ENCODE measurements at regions not wholly inside any gene's neighbourhood (a gene's known extent, or its start where the extent isn't known, plus 50 kb on each side); places are given as distances from the start of the nearest gene placed in this dataset.
A peak's percentile ranks its signal among the peaks of the same experiment; 100 is the strongest.

DNA sequence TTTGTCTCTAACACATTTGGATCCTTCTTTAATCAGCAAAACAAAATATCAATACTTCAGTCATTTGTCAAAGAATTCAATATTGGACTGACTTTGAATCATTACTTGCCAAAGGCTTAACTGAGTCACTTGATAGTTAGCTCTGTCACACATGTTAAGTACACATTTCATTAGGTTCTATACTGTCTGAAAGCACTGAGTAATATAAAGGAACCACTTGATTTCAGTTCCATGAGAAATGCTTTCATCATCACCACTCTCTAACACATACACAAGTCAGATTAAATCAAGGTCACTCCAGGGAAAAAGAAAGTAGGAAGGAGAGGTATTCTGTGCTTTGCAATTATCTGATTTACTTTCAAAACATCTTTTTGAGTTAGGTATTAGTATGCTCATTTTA lies 1233.1 kb downstream of the C4orf33 start:
- DNase-seq (ENCODE audit: low read depth, low spot score): no peak

DNA sequence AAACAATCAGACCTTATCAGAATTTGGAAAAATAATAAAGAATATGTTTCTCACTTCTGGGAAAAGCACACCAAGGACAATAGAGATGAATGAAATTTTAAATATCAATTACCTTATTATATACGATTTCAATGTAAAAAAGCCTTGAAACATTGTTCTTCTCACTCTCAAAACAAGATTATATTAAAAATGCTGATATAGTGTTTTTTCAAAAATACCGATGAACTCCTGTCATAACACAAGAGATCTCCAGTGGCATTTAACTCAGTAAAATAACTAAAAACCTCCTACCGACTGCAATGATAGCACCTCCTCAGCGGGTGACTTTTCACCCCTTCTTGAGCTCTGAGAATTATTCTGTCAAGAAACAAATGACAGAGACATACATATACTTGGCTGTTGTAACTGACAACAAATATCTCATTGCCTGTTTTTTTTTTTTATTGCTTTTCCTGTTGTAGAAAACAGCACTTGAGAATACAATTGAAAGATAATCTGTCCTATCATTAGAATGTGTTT lies 1237.3 kb downstream of the C4orf33 start:
- no peak for DNase-seq (ENCODE audit: low read depth, low spot score)

DNA sequence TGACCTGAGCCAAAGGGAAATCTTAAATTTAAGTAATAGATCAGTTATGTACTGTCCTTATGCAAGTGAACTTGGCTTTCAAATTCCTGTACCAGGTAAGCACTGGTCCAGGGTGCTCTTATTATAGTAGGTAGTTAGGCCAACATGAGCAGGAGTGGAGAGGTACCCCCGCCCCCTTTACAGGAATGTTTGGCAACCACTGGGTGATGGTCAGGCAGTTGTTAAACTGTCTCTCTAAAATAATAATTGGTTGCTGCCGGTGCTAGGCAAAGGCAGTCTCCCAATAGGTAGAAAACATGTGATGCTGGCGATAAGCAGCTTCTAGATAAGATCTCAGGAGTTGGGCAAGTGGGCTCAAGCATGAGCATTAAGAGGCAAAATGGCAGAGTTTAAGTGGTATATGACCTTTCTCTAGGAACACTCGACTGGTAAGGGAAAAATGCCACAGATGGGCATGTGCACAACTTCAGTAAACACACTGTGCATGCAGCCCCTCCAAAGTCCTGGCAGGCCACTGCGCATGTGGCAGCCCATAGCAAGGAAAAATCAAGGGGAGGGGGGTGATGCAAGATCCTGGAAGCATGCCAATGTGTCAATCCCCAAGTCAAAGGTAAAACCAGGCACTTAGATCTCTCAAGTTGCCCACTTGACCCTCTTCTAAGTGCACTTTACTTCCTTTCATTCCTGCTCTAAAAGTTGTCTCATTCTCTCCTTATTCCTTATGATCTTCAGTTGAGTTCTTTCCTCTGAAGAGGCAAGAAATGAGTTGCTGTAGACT lies 1239.7 kb downstream of the C4orf33 start:
- DNase-seq (ENCODE audit: low read depth, low spot score): no peak

DNA sequence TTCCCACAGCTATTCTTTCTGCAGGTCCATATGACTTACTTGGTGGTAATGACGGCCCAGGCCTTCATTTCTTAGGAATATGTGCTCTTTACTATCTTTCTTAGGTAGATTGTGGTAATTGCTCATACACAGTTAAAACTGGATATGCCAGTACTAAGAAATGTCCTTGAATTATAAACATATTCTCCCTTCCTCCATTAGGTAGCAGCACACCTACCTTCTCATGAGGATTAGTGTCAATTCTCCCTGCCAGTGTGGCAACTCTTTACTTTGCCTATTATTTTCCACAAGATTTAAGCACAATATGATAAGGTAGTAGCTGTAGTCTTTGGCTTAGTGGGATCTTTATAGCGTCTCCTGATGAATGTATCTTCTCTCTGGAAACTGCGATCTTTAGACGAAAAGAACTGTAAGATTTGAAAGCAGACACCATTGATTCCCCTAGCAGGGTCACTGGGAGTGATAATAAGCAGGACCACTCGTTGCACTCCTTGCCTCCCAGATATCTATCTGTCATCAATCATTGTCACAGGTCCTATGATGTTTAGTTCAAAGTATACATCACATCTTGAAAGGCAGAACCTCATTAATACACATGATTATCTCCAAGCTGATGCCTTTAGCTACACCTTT lies 1240.7 kb downstream of the C4orf33 start:
- DNase-seq (ENCODE audit: low read depth, low spot score): no peak

DNA sequence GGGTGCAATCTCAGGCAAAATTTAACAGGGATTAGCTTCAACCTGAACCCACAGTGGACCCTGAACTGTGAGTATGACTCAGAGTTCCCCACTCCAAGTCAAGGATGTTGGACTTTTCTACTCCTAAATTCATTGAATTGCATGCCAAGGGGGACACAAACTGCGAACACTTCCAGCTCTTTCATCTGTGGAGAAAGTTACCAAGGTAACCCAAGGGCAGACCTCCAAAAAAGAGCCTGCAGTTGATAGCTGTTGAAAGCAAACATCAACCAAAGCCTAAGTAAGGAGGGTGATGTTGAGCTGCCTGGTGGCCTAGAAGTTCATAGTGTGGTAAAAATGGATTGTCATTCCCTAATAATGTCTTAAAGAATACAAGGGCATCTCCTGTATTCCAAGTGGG lies 1242.9 kb downstream of the C4orf33 start:
- DNase-seq (ENCODE audit: low read depth, low spot score): no peak

DNA sequence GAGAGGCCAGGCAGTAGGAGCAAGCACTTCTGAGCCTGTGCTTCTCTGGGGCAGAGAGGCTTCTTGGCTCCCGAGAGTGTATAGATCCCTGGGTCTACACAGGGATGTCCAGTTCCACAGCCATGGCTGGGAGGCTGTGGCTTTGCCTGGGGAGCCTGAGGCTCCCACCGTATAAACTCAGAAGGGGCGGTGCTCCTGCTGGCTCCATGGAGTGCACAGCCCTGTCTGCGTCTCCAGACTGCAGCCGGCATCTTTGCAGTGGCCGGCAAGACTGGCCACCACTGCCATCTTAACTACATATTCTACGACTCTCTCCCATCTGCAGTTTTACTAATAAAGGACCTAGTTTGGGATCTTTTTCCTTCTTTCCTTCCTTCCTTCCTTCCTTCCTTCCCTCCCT lies 1253.8 kb downstream of the C4orf33 start:
- no peak for DNase-seq (ENCODE audit: low read depth, low spot score)

DNA sequence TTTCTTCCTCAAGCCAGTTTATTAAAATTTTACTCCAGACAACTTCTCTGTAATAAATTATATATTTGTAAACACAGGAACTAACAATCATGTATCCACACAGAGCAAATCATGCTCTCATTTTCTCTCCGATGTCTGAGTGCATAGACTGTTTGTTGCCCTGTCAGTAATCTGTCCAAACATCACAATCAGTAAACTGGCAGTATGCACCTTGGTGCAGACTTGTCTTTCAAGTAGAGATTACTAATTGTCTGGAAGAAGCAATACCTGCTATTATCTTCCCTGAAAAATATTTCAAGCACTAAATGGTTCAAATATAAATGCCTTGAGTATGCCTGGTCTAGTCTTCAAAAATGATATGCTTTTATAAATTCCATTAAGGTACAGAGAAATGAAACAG lies 1260.9 kb downstream of the C4orf33 start:
- DNase-seq (ENCODE audit: low read depth, low spot score): no peak

DNA sequence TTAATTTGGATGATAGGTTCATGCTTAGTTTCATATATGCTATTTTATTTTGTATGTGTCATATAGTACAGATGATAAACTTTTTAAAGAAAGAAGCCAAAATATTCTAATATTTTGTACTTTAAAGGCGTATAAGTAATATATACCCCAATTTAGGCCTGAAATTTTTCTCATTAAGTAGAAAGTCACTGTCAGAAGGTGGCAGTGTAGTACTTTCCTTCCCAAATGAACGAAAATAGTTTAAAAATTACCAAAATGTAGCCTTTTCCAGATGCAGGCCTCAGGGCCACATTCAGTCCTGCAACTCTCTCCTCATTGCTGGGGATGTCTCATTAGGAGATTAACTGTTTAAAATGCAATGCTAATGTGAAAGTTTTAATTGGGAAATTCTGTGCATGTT lies 1263.6 kb downstream of the C4orf33 start:
- no peak for DNase-seq (ENCODE audit: low read depth, low spot score)

DNA sequence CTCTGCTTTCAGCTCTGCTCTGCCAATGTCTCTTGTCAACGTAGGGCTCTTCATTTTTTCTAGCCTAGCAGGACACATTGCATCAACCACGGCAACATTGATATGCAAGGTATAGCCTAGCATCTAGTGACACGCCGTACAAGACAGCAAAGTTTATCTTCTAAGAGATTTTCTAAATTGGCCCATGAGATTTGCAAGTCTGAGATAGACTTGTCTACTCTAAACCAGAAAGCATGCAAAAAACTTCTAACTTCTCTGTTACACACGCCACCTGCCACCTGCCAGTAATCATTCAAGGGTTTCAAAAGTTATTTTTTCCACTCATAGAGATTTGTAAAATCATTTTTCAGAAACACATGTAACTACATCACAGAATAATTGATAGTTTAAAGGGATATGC lies 1265.7 kb downstream of the C4orf33 start:
- DNase-seq (ENCODE audit: low read depth, low spot score): no peak

DNA sequence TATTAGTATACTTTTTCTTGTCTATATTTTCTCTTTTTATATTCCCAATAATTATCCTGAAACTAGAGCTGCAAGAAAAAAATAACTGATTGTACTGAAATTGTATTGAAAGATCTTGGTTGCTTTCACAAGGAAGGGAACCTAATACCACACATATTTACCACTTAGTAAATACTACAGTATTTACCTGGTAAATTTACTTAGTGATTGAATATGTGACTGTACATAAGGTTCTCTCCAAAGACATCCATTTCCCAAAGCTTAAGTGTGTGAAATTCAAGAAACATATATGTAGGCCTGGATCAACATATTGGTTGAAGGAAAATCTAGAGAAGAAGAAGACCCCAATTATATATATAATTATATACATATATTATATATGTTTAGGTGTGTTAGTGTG lies 1272.7 kb downstream of the C4orf33 start:
- no peak for DNase-seq (ENCODE audit: low read depth, low spot score)

DNA sequence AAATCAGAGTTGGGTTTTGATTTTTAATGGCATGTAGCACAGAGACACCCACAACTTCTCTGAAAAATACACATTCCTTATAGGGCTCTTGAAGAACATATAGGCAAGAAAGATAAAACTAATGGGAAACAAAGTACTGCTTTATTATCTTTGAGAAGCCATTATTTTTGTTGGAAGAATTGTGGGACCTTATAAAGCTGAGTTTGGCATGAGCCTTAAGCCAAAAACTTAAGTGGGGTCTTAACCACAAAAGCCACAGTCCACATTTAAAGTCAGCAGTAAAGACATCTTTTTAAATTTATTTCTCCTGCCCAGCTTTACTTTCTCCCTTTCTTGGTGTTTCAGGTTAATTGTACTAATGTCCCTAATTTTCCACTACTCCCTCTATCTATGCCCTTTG lies 1297.3 kb downstream of the C4orf33 start:
- no peak for DNase-seq (ENCODE audit: low read depth, low spot score)

DNA sequence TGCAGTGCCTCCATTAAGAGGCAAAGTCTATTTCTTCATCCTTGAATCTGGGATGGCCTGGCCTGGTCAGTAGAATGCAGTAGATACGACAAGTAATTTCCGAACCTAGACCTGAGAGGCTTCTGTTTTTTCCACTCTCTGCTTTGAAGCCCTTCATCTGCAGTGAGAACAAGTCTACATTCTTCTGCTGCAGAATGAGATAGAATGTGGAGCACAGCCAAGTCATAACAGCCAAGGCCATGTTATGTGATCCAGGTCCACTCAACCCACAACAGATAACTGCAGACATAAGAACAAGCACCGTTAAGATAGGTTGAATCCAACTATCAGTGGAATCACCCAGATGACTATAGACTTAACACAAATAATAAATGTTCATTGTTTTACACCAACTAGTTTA lies 1297.7 kb downstream of the C4orf33 start:
- DNase-seq (ENCODE audit: low read depth, low spot score): no peak

DNA sequence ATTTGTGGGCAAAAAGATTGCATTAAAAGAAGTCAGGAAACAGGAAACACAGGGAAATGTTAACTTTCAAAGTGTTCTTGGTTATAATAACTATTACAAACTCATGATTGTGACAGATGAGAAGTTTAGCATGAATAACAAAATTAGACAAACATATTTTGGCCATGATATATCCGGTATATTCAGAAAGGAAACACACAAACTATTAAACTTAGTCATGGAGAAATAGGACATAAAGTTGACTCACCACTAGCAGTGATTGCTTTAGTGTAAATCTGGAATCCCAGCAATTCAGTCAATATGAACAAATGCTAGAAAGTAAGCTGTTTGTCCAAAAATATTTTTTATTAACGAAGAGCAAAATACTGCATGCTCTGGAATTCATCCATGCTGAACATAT lies 1299.9 kb downstream of the C4orf33 start:
- no peak for DNase-seq (ENCODE audit: low read depth, low spot score)

DNA sequence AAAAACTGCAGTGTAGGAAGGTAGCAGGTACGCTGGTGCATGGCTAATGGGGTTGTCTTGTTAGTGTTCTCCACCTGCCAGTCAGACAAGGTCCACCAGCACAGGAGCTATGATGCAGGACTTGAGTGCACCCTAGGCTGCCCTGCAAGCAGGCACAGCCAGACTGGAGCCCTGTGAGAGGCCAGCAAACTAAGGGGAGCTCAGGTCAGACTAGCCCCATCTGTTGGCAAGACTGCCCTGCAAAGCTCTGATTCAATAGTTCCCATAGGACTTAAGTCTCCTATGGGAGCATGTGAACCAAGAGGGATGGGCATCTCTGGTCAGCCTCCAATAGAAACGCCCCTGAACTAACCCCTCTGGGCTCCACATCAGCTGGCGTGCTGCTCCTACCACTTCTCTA lies 1307.3 kb downstream of the C4orf33 start:
- DNase-seq (ENCODE audit: low read depth, low spot score): no peak

DNA sequence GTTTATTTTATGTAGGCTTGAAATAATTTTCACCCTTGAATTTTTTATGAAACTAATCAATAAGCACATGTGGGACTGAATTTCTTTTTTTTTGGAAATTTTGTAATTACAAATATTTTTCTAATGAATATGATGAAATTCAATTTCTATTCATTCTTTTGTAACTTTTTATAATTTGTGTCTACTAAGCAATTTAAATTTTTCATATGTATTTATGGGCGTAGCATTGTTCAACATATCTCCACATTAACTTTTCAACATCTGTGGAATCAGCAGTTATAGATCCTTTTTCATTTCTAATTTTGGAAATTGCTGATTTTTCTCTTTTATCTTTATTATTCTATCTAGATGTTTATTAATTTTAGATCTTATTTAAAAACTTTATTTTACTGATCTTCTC lies 1320.3 kb downstream of the C4orf33 start:
- DNase-seq (ENCODE audit: low read depth, low spot score): no peak

DNA sequence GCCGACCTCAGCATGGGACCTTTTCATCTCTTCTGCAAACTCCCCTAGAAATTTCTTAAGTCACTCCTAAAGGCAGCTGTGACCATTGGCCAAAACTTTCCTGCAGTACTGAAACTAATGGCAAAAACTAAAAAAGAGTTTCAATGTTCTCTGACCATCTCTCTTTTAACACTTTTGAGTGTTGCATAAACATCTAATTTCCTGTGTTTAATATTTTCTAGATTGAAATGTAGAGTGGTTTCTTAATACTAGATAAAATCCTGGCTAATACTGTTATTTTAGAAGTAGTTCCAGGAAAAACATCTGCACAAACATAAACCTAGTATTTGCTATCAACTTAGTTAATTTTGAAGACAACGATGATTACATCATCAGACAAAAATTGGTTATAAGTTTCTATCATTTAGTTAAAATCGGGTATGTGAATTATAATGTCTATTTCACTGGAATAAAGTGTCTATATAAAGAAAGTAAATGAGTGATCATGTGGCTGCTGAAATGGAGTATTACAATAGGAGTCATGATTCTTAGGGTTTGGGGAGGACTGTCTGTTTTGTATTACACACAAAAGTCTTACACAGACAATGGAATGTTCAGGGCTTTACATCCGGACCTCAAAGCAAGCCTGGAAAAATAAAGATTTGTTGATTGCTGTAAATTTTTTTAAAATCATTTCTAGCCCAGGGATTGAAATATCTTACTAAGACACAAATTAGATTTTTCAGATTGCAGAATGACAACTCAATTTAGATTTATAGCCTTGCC lies 1323.4 kb downstream of the C4orf33 start:
- no peak for DNase-seq (ENCODE audit: low read depth, low spot score)

DNA sequence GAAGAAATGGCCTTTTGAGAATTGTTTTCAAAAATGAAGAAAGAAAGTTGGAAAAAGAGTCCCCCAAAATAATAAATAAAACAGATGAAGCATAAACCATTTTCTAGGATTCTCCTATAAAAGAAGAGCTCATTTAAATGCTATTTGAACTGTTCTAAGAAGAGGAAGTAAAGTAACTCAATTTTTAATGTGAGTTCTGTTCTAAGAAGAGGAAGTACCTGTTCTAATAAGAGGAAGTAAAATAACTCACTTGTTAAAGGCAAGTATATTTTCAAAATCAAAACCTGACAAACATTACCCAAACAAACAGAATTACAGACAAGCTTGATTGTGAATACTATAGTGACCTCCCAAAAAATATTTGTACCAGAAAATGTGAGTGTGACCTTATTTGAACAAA lies 1326.3 kb downstream of the C4orf33 start:
- DNase-seq (ENCODE audit: low read depth, low spot score): no peak

DNA sequence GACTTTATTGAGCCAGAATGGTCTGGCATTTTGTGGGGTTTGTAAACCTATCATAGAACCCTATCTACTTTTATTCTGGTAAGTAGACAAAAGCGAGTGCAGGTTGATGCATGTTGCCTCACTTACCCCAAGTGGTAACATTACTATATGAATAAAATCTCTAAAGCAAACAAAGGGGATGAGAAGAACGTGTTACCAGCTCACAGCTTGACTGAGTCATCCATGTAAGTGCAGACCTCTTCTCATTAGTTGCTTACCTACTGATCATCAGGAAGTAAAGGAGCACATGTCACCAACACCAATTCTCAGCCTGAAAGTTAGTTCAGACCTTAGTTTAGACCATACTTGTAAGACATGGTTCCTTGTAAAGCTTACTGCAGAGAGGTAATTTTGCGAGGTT lies 1328.3 kb downstream of the C4orf33 start:
- DNase-seq (ENCODE audit: low read depth, low spot score): no peak

DNA sequence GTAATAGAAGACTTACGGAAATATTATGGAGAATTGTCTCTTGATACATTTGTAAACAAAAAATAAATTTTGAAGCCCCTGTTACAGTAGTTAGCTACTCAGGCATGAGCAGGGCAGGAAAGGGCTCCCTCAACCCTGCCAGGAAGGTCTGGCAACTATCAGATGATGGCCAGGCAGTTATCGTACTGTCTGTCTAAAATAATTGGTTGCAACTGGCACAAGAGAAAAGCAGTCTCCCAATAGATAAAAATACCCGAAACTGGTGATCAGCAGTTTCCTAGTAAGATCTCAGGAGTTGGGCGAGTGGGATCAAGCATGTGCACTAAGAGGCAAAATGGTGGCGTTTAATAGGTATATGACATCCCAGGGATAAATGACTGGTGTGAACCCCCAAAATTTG lies 1336.3 kb downstream of the C4orf33 start:
- DNase-seq (ENCODE audit: low read depth, low spot score): no peak

DNA sequence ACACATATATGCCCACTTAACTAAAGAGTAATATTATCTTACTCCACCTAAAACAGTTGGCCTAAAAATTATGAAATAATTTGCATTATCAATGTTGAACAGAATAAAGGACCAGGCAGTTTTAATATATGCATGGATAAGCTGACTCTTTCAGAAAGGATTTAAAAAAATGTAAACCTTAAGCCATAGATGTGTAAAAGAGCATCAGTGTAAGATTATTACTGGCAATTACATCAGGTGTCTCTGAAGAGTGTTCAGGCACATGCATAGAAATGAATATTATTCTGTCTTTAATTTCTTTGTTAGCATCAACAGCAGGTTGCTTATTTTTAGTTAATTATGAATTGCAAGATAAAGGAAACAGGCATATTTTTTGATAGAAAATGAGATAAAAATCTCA lies 1353.8 kb downstream of the C4orf33 start:
- no peak for DNase-seq (ENCODE audit: low read depth, low spot score)

DNA sequence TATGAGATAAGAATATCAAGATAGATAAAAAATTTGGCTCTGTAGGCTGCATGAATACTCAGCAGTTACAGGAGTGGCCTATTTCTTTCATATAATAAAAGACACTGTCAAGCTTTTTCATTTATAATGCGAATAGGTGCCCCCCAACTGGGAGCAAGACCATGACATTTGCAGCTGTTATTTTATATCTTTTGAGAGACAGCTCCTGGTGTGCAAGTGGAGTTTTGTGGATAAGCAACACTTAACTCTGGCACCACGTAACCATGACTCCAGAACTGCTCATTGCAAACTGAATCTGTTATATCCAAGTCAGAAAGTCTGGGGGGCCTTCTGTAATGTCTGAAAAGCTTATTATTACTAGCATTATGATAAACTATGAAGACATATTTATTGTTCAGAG lies 1372.4 kb downstream of the C4orf33 start:
- DNase-seq (ENCODE audit: low read depth, low spot score): no peak

DNA sequence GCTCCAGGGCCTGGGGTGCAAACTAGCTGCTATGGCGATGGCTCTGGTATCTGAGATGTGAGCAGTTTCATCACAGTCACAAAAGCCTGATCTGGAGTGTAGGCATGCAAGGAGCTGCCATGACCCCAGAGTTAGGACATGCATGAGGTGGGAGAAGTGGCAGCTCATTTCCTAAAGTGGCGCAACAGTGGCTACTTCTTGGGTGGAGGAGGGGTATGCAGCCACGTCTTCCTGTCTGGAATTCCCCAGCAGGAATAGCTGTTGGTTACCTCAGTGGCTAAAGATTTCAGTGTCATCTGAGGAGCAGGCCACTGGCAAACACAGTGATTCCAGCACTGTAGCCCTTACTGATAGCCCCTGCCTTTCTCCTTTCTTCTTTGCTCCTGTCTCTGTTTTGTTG lies 1382.5 kb downstream of the C4orf33 start:
- peak; percentile 4 for DNase-seq (ENCODE audit: low read depth, low spot score)

DNA sequence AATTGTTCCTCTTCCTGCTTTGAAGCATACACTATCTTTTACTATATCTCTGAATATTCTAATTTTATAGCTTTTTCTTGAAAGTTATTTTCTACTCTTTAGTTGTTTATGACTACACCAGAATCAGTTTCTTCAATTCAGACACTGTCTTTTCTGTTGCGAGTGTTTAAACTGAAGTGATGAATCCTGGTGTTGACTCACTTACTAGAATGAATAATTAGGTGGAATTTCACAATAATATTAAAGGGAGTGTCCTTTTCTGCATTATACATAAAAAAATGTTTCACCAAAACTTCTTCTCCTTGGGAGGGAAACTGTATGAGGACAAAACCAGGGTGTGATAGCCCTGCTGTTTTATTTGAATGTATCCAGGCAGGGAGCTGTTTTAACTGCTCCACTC lies 1383.1 kb downstream of the C4orf33 start:
- DNase-seq (ENCODE audit: low read depth, low spot score): no peak

All from ELF-1 (cell line).